GM12875 (cell line): ENCODE measurements at regions not wholly inside any gene's neighbourhood (a gene's known extent, or its start where the extent isn't known, plus 50 kb on each side); places are given as distances from the start of the nearest gene placed in this dataset.

Source experiments
- H3K4me3 ChIP-seq: one replicate; pipeline ENCODE4 v1.5.1; 2011; ENCODE audit warnings: low read depth, low read length, control low read depth
- TF ChIP-seq, protein P1 (sequence below): IDR thresholded peaks from 2 replicates; pipeline ENCODE4 v1.5.1; 2011; ENCODE audit warnings: low read depth, mild to moderate bottlenecking, control low read depth, inconsistent platforms, low read length, moderate library complexity, borderline replicate concordance; ENCODE audit not compliant: insufficient read depth

DNA sequence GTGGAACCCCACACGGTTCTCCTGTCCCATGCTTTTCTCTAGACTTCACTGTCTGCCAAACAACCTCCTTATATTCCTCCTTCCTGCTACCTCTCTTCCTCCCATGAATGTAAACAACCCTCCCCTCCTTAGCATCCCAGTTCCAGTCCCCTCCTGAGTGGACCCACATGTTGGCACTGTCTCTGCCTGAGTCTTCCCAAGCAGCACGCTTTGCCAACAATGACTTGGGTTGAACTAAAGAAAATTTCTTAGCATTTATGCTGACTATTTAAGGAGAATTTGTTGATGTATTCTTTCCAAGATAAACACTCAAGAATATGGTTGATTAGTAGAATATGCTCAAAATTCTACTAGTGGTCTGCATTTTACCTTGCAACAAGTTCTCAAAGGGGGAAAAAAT is 338.0 kb downstream of the TNS1 start:
- H3K4me3 ChIP-seq, result no peak overlapping the region
- TF ChIP-seq, protein P1, sequence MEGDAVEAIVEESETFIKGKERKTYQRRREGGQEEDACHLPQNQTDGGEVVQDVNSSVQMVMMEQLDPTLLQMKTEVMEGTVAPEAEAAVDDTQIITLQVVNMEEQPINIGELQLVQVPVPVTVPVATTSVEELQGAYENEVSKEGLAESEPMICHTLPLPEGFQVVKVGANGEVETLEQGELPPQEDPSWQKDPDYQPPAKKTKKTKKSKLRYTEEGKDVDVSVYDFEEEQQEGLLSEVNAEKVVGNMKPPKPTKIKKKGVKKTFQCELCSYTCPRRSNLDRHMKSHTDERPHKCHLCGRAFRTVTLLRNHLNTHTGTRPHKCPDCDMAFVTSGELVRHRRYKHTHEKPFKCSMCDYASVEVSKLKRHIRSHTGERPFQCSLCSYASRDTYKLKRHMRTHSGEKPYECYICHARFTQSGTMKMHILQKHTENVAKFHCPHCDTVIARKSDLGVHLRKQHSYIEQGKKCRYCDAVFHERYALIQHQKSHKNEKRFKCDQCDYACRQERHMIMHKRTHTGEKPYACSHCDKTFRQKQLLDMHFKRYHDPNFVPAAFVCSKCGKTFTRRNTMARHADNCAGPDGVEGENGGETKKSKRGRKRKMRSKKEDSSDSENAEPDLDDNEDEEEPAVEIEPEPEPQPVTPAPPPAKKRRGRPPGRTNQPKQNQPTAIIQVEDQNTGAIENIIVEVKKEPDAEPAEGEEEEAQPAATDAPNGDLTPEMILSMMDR, result no peak

DNA sequence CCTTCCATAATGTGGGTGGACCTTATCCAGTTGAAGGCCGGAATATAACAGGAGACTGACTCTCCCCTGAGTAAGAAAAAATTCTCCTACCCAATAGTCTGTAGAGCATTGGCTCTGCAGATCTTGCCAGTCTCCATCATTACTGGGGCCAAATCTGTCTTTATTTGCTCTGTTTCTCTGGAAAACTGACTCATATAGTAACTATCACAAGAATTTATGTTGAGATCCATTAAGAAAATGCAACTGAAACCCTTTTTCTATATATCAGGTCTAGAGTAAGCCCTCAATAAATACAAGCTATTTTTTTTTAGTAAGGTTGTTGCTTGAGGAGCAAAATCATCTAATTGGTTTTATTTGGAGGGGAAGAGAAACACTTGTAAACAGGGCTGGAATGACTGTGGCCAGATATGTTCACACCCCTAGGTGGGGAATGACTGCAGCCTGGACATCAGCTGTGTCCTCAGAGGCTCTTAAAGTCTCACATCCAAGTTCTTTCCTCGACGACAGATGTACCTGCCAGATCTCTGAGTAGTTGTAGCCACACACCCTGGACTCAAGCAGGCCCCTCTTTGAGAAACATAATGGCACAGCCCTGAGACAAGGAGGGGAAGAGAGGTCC is 339.7 kb downstream of the TNS1 start:
- H3K4me3 ChIP-seq, result no peak overlapping the region
- TF ChIP-seq, protein P1, result no peak

DNA sequence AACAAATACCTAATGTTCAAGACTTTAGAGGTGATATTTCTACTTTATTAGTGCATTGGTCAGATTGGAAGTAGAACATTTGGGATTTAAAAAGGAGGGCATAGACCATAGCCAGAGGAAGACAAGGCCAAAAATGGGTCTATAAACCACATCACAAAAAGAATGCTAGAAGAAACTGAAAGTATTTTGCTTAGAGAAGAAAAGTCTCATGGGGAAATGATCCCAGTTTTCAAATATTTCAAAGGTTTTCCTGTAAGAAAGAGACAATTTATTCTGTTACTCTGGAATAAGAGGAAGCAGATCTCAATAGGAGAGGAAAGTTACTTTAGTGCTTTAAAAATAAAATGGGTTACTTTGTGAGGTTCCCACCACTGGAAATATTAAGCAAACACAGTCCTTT is 341.4 kb downstream of the TNS1 start:
- TF ChIP-seq, protein P1, result no peak
- no peak overlapping the region for H3K4me3 ChIP-seq

DNA sequence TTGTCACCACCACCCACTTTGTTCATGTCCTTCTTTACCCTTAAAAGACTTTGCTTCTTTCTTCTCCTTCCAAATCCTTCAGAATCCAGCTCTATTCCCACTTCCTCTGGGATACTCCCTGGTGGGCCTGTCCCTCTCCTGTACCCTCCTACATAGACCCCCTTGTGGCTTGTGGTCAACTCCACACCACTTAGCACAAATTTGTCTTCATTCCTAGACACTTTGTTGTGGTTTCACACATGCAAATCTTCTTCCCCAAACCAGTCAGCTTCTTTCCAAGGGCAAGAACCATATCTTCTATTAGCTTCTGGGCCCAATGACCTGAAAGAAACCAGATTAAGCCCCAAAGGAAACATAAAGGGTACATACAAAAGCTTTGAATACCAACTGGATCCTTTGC is 342.4 kb downstream of the TNS1 start:
- no peak overlapping the region for H3K4me3 ChIP-seq
- TF ChIP-seq, protein P1, result no peak

DNA sequence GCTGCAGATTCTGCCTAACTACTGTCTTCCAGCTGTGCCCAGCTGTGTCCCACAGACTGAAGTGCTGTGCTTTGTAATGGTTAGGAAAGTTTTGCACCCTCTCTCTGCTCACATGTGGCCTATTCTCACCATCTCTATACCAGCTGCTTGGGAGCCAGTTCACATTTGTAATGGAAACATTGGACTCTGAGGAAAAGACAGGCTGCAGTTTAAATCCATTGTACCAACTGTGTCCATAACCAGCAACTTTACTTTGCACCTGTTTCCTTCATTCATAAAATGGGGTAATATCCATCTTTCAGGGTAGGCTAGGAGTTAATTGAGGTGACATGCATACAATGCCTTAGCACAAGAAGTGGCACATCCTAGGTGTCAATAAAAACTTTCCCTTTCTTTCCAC is 344.0 kb downstream of the TNS1 start:
- TF ChIP-seq, protein P1, result no peak
- H3K4me3 ChIP-seq, result no peak overlapping the region

DNA sequence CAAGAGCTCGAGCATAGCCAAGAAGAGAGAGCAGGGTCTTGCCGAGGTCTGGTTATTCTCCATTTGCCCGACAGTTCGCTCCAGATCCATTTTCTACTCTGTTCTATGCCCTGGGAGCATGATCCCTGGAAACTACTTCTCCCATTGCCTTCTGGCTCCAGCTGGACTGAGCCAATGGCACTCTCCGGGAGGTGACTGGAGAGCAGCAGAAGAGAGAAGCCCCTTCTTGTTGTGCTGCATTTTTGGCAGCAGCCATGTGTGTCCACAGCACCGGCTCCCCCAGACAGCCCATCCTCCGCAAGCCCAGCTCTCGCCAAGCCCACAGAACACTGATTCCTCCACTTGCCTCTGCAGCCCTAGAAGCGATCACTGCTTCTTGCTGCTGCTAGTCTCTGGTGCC is 345.5 kb downstream of the TNS1 start:
- TF ChIP-seq, protein P1, result no peak
- H3K4me3 ChIP-seq, result no peak overlapping the region

DNA sequence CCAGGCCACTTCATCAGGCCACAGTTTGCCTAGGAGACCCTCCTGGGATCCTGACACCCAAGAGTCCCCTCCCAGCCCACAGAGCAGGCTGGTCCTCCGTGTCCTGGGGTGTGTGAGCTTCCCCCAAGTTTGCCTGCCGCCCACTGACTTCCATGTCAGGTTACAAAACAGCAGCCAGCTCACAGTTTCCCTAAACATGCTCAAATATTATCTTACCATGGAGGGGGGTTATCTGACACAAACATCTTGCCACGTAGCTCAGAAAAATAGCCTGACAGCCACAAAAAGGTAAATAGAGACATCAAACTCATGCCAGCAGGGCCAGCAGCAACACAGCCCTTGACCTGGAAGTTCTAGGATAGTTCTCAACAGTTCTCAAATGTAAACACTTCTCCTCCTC is 346.5 kb downstream of the TNS1 start:
- H3K4me3 ChIP-seq, result no peak overlapping the region
- TF ChIP-seq, protein P1, result no peak
